ENCODE measurements at regions not wholly inside any gene's neighbourhood (a gene's known extent, or its start where the extent isn't known, plus 50 kb on each side); places are given as distances from the start of the nearest gene placed in this dataset.

GRCh38 chr7:132733860-132734259 is 157.6 kb upstream of the PLXNA4 start:
- no peak for DNase-seq (ENCODE audit: low spot score)

GRCh38 chr7:132732321-132732865 is 156.1 kb upstream of the PLXNA4 start:
- no peak for DNase-seq (ENCODE audit: low spot score)

GRCh38 chr7:132730105-132730504 is 153.8 kb upstream of the PLXNA4 start:
- DNase-seq (ENCODE audit: low spot score) = no peak

- DNase-seq (ENCODE audit: low spot score) = no peak
Observed at GRCh38 chr7:132723506-132724081, 147.3 kb upstream of the PLXNA4 start.

- DNase-seq (ENCODE audit: low spot score) = no peak
Observed at GRCh38 chr7:132720835-132721234, 144.6 kb upstream of the PLXNA4 start.

- DNase-seq (ENCODE audit: low spot score) = no peak
Observed at GRCh38 chr7:132713893-132714292, 137.6 kb upstream of the PLXNA4 start.

GRCh38 chr7:132709971-132710567 is 133.8 kb upstream of the PLXNA4 start:
- peak; percentile 20 for DNase-seq (ENCODE audit: low spot score)

GRCh38 chr7:132708470-132708869 is 132.2 kb upstream of the PLXNA4 start:
- DNase-seq (ENCODE audit: low spot score) = no peak

- DNase-seq (ENCODE audit: low spot score) = no peak
Observed at GRCh38 chr7:132705146-132705545, 128.9 kb upstream of the PLXNA4 start.

GRCh38 chr7:132703742-132704141 is 127.5 kb upstream of the PLXNA4 start:
- DNase-seq (ENCODE audit: low spot score) = no peak

GRCh38 chr7:132697003-132697402 is 120.7 kb upstream of the PLXNA4 start:
- DNase-seq (ENCODE audit: low spot score) = no peak

GRCh38 chr7:132696332-132696731 is 120.1 kb upstream of the PLXNA4 start:
- DNase-seq (ENCODE audit: low spot score) = no peak

GRCh38 chr7:132691201-132691600 is 114.9 kb upstream of the PLXNA4 start:
- DNase-seq (ENCODE audit: low spot score) = no peak

GRCh38 chr7:132690174-132690573 is 113.9 kb upstream of the PLXNA4 start:
- DNase-seq (ENCODE audit: low spot score) = no peak

GRCh38 chr7:132687981-132688383 is 111.7 kb upstream of the PLXNA4 start:
- DNase-seq (ENCODE audit: low spot score) = no peak

GRCh38 chr7:132687016-132687415 is 110.7 kb upstream of the PLXNA4 start:
- no peak for DNase-seq (ENCODE audit: low spot score)

- DNase-seq (ENCODE audit: low spot score) = no peak
Observed at GRCh38 chr7:132685277-132685676, 109.0 kb upstream of the PLXNA4 start.

GRCh38 chr7:132683896-132684690 is 107.8 kb upstream of the PLXNA4 start:
- no peak for DNase-seq (ENCODE audit: low spot score)

- no peak for DNase-seq (ENCODE audit: low spot score)
Observed at GRCh38 chr7:132681951-132682350, 105.7 kb upstream of the PLXNA4 start.

GRCh38 chr7:132680590-132680989 is 104.3 kb upstream of the PLXNA4 start:
- no peak for DNase-seq (ENCODE audit: low spot score)

- no peak for DNase-seq (ENCODE audit: low spot score)
Observed at GRCh38 chr7:132678656-132679055, 102.4 kb upstream of the PLXNA4 start.

GRCh38 chr7:132677918-132678317 is 101.6 kb upstream of the PLXNA4 start:
- DNase-seq (ENCODE audit: low spot score) = no peak
